ENCODE measurements at regions not wholly inside any gene's neighbourhood (a gene's known extent, or its start where the extent isn't known, plus 50 kb on each side); places are given as distances from the start of the nearest gene placed in this dataset.

DNA sequence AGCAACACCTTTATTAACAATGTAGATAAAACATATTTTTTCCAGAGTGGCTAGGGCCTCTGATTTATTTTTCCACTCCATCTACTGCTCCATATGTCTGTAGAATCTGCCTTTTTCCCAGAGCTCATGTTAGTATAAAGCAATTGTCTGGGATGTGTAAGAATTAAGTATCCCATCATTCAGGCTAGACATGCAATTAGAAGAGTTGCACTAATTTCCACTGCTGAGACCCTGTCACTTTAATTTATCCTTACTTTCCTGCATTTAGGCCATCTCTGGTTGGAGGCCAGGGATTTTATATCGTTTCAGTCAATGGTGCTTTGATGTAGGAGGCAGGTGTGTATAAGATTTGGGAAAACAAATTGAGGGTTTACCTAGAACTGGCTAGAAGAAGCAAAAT lies 286.1 kb upstream of the POU3F2 start:
- TF ChIP-seq CEBPB (IDR thresholded peaks at IDR 0.05; ENCODE audit: borderline replicate concordance in 1 of 2, low read depth in 2 of 2, low read length in 2 of 2) (no peak), EGR1 (IDR thresholded peaks at IDR 0.05; ENCODE audit: borderline replicate concordance in 1 of 2, low read depth in 2 of 2, low read length in 2 of 2) (no peak)
- TF ChIP-seq, protein P1, sequence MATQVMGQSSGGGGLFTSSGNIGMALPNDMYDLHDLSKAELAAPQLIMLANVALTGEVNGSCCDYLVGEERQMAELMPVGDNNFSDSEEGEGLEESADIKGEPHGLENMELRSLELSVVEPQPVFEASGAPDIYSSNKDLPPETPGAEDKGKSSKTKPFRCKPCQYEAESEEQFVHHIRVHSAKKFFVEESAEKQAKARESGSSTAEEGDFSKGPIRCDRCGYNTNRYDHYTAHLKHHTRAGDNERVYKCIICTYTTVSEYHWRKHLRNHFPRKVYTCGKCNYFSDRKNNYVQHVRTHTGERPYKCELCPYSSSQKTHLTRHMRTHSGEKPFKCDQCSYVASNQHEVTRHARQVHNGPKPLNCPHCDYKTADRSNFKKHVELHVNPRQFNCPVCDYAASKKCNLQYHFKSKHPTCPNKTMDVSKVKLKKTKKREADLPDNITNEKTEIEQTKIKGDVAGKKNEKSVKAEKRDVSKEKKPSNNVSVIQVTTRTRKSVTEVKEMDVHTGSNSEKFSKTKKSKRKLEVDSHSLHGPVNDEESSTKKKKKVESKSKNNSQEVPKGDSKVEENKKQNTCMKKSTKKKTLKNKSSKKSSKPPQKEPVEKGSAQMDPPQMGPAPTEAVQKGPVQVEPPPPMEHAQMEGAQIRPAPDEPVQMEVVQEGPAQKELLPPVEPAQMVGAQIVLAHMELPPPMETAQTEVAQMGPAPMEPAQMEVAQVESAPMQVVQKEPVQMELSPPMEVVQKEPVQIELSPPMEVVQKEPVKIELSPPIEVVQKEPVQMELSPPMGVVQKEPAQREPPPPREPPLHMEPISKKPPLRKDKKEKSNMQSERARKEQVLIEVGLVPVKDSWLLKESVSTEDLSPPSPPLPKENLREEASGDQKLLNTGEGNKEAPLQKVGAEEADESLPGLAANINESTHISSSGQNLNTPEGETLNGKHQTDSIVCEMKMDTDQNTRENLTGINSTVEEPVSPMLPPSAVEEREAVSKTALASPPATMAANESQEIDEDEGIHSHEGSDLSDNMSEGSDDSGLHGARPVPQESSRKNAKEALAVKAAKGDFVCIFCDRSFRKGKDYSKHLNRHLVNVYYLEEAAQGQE (IDR thresholded peaks at IDR 0.05; ENCODE audit: low read depth, low read length): no peak
- TF ChIP-seq, protein P2, sequence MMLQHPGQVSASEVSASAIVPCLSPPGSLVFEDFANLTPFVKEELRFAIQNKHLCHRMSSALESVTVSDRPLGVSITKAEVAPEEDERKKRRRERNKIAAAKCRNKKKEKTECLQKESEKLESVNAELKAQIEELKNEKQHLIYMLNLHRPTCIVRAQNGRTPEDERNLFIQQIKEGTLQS (IDR thresholded peaks at IDR 0.05; ENCODE audit: borderline replicate concordance, extremely low read depth, low read depth, low read length): no peak

Data from GM12878 (cell line).